ENCODE measurements at regions not wholly inside any gene's neighbourhood (a gene's known extent, or its start where the extent isn't known, plus 50 kb on each side); places are given as distances from the start of the nearest gene placed in this dataset.
"Not testable (repeated sequence)": the region's sequence is repeated elsewhere in the genome, so short reads cannot be mapped to it uniquely, and the experiment has no call there.

- POLR2A ChIA-PET; H3K9ac ChIP-seq; CTCF ChIA-PET; H3K4me3 ChIP-seq (ENCODE audit: low read depth in 2 of 2, low read length in 1 of 2); H3K9me2 ChIP-seq; H3K27ac ChIP-seq (ENCODE audit: low read depth in 2 of 2, low read length in 1 of 2); H2AFZ ChIP-seq (ENCODE audit: low read depth); H3K9me3 ChIP-seq; H3K79me2 ChIP-seq (ENCODE audit: insufficient read depth); H3K36me3 ChIP-seq (replicated peaks in 1 of 2; ENCODE audit: control insufficient read depth in 1 of 2, insufficient read depth in 2 of 2, low read length in 1 of 2); H3K4me1 ChIP-seq (ENCODE audit: control insufficient read depth in 1 of 2, insufficient read depth in 2 of 2, low read depth in 1 of 2, low read length in 1 of 2); H3F3A ChIP-seq (replicated peaks; ENCODE audit: insufficient read depth); DNase-seq; H4K20me1 ChIP-seq (ENCODE audit: insufficient read depth); H3K4me2 ChIP-seq: not testable (repeated sequence)
- peaks cover 13% of the 10 kb centered on the region; the same call in 1 of the 2 replicates for H3K27me3 ChIP-seq (ENCODE audit: insufficient read depth)
- WGBS (ENCODE audit: low lambda C conversion rate), result 21% methylated on average over 10 of the region's 10 CpGs
Measured at GRCh38 chr6:57815826-57816225, 498.4 kb downstream of the PRIM2 start.

DNA sequence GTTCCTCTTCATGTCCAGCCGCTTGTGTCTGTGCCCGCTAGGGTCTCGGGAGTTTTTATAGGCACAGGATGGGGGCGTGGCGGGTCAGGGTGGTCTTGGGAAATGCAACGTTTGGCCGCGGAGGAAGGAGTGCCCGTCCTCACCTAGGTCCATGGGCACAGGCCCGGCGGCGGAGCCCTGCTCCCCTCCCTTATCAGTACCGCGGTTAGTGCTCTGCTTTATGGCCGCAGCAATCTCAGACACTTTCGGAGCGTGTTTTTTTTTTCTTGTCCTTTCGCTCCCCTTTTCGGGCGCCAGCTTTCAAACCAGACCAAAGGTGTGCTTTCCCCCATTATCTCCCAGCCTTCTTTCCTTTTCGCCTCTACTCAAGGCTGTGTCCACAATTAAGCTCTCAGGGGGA lies 503.9 kb downstream of the PRIM2 start:
- H3K9me2 ChIP-seq; H3K79me2 ChIP-seq (ENCODE audit: insufficient read depth); CTCF ChIA-PET; H3K4me2 ChIP-seq; DNase-seq; H3K9ac ChIP-seq; H3K9me3 ChIP-seq; H3K4me3 ChIP-seq (ENCODE audit: low read depth in 2 of 2, low read length in 1 of 2); H3K27ac ChIP-seq (ENCODE audit: low read depth in 2 of 2, low read length in 1 of 2); POLR2A ChIA-PET; H3K36me3 ChIP-seq (replicated peaks in 1 of 2; ENCODE audit: control insufficient read depth in 1 of 2, insufficient read depth in 2 of 2, low read length in 1 of 2); H2AFZ ChIP-seq (ENCODE audit: low read depth); H3K4me1 ChIP-seq (ENCODE audit: control insufficient read depth in 1 of 2, insufficient read depth in 2 of 2, low read depth in 1 of 2, low read length in 1 of 2); H3F3A ChIP-seq (replicated peaks; ENCODE audit: insufficient read depth); H4K20me1 ChIP-seq (ENCODE audit: insufficient read depth): not testable (repeated sequence)
- peaks cover 11% of the 10 kb centered on the region for H3K27me3 ChIP-seq (ENCODE audit: insufficient read depth)
- WGBS (ENCODE audit: low lambda C conversion rate), result 3% methylated on average over 12 of the region's 21 CpGs

DNA sequence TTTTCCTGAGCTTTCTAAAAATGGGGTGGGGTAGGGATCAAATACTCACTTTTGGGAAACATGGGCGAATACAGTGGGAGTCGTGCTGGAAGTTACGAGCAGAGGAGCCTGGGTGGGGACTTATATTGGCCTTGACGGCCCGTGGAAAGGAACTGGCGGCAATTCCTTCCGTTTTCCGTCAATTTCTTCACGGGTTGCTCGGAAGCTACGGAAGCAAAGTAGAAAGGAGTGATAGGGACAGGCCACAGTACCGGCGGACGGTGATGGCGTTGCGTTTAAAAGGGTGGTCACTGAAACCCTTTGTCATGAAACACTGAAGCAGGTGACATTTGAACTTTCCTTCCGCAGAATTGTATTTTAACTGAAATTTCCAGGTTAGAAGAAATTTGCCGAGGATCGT lies 505.0 kb downstream of the PRIM2 start:
- POLR2A ChIA-PET; H3K79me2 ChIP-seq (ENCODE audit: insufficient read depth); H2AFZ ChIP-seq (ENCODE audit: low read depth); H3K27ac ChIP-seq (ENCODE audit: low read depth in 2 of 2, low read length in 1 of 2); H3K9me2 ChIP-seq; H3F3A ChIP-seq (replicated peaks; ENCODE audit: insufficient read depth); H3K9ac ChIP-seq; H3K9me3 ChIP-seq; DNase-seq; H3K36me3 ChIP-seq (replicated peaks in 1 of 2; ENCODE audit: control insufficient read depth in 1 of 2, insufficient read depth in 2 of 2, low read length in 1 of 2); H3K4me2 ChIP-seq; H3K4me3 ChIP-seq (ENCODE audit: low read depth in 2 of 2, low read length in 1 of 2); H4K20me1 ChIP-seq (ENCODE audit: insufficient read depth); CTCF ChIA-PET; H3K4me1 ChIP-seq (ENCODE audit: control insufficient read depth in 1 of 2, insufficient read depth in 2 of 2, low read depth in 1 of 2, low read length in 1 of 2): not testable (repeated sequence)
- WGBS (ENCODE audit: low lambda C conversion rate), result 13% methylated on average over 19 of the region's 19 CpGs
- peaks cover 11% of the 10 kb centered on the region for H3K27me3 ChIP-seq (ENCODE audit: insufficient read depth)

DNA sequence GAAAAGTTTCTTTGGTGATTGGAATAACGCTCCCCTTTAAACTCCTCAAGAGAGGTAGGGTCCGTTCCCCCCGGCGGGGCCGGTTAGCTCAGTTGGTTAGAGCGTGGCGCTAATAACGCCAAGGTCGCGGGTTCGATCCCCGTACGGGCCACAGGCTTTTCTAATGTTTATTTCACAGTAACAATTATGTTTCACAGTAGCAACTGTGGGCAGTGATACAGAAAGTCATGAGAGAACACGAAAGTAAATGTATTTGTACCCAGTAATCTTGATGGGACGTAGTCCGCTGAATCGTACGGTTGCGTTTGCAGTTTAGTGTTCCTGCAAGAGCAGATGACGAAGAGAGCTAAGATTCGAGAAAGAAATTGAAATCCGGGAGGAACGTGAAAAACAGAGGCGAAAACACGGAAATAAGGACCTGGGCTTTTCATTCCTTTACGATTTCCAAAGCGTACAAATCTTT lies 505.5 kb downstream of the PRIM2 start:
- Histone ChIP-seq H3K9me2 (no peaks in the 10 kb centered on the region), H3K27me3 (ENCODE audit: insufficient read depth) (peaks cover 11% of the 10 kb centered on the region), H3K79me2 (ENCODE audit: insufficient read depth) (no peaks in the 10 kb centered on the region), H4K20me1 (ENCODE audit: insufficient read depth) (no peaks in the 10 kb centered on the region), H3K9me3 (no peaks in the 10 kb centered on the region), H3F3A (replicated peaks; ENCODE audit: insufficient read depth) (no peaks in the 10 kb centered on the region), H3K4me1 (ENCODE audit: control insufficient read depth in 1 of 2, insufficient read depth in 2 of 2, low read depth in 1 of 2, low read length in 1 of 2) (no peaks in the 10 kb centered on the region), H3K36me3 (replicated peaks in 1 of 2; ENCODE audit: control insufficient read depth in 1 of 2, insufficient read depth in 2 of 2, low read length in 1 of 2) (no peaks in the 10 kb centered on the region), H3K27ac (ENCODE audit: low read depth in 2 of 2, low read length in 1 of 2) (no peak overlapping the region), H3K4me3 (ENCODE audit: low read depth in 2 of 2, low read length in 1 of 2) (no peak overlapping the region), H3K9ac (no peak overlapping the region), H3K4me2 (no peak overlapping the region), H2AFZ (ENCODE audit: low read depth) (no peak overlapping the region)
- POLR2A ChIA-PET, result no interaction called here
- 23% methylated on average over 27 of the region's 27 CpGs for WGBS (ENCODE audit: low lambda C conversion rate)
- no peak for DNase-seq
- CTCF ChIA-PET, result no interaction called here
- no peak for TF ChIP-seq RAD21 (IDR thresholded peaks at IDR 0.05; ENCODE audit: low read length)
- TF ChIP-seq TCF12 (IDR thresholded peaks at IDR 0.05), result no peak
- TF ChIP-seq FOXJ3 (CRISPR knock-in tag; IDR thresholded peaks at IDR 0.05), result no peak
- no peak for TF ChIP-seq FOXM1 (IDR thresholded peaks at IDR 0.05; ENCODE audit: low read depth)
- no peak for TF ChIP-seq REST (IDR thresholded peaks at IDR 0.05; ENCODE audit: low read depth, low read length)
- no peak for TF ChIP-seq RCOR1 (IDR thresholded peaks at IDR 0.05; ENCODE audit: low read length)
- no peak for TF ChIP-seq TAF1 (IDR thresholded peaks at IDR 0.05; ENCODE audit: borderline replicate concordance, low read depth, low read length)
- TF ChIP-seq PBX3 (IDR thresholded peaks at IDR 0.05), result no peak
- no peak for TF ChIP-seq SIN3A (IDR thresholded peaks at IDR 0.05; ENCODE audit: borderline replicate concordance, low read depth, low read length)
- no peak for TF ChIP-seq RXRA (IDR thresholded peaks at IDR 0.05; ENCODE audit: borderline replicate concordance, low read depth)
- TF ChIP-seq CHD2 (IDR thresholded peaks at IDR 0.05; ENCODE audit: low read length, partially characterized antibody), result no peak
- TF ChIP-seq SMC3 (IDR thresholded peaks at IDR 0.05; ENCODE audit: low read depth, low read length), result no peak
- no peak for TF ChIP-seq GATA2 (CRISPR knock-in tag; IDR thresholded peaks at IDR 0.05)
- TF ChIP-seq EP300 (IDR thresholded peaks at IDR 0.05; ENCODE audit: borderline replicate concordance in 1 of 2, low read depth in 1 of 2, low read length in 1 of 2), result no peak
- TF ChIP-seq MEF2A (IDR thresholded peaks at IDR 0.05; ENCODE audit: borderline replicate concordance, low read depth), result no peak

Measured in SK-N-SH (cell line).